ENCODE measurements at regions not wholly inside any gene's neighbourhood (a gene's known extent, or its start where the extent isn't known, plus 50 kb on each side); places are given as distances from the start of the nearest gene placed in this dataset.

DNA sequence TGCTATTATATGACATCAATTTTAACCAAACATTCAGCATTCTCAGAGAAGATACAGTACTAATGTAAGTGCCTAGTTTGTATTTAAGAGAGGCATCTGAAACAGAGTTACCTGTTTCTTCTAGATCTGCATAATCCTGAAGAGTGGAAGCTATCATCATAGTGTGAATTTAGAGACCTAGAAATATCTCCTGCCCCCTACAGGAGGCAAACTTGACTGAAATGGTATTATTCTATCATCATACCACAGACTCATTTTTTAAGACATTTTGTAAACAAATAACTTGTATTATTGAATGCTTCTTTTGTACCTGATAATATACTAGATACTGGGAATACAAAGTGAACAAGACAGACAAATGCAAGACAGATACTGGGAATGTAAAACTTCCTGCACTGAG lies 216.8 kb upstream of the RPS23 start:
- Histone ChIP-seq H3K4me3 (replicated peaks in 1 of 2; ENCODE audit: low read depth in 1 of 2, low read length in 2 of 2) (no peak overlapping the region), H3K4me2 (ENCODE audit: low read length) (no peak overlapping the region), H3K9me2 (ENCODE audit: insufficient read depth) (no peaks in the 10 kb centered on the region), H3K36me3 (ENCODE audit: control insufficient read depth in 1 of 2, insufficient read depth in 2 of 2, low read length in 2 of 2) (no peaks in the 10 kb centered on the region), H3K9ac (ENCODE audit: low read length) (no peak overlapping the region), H3K79me2 (ENCODE audit: insufficient read depth, low read length) (no peaks in the 10 kb centered on the region), H3K27me3 (ENCODE audit: insufficient read depth, low read length) (no peaks in the 10 kb centered on the region), H2AFZ (ENCODE audit: low read depth, low read length, poor library complexity, severe bottlenecking) (no peak overlapping the region), H4K20me1 (ENCODE audit: insufficient read depth) (no peaks in the 10 kb centered on the region), H3K27ac (ENCODE audit: low read depth, low read length) (no peak overlapping the region), H3K9me3 (ENCODE audit: control insufficient read depth in 1 of 2, insufficient read depth in 1 of 2, low read depth in 1 of 2, low read length in 2 of 2) (no peaks in the 10 kb centered on the region; a peak in 1 of 4 replicates), H3K4me1 (ENCODE audit: control insufficient read depth in 1 of 2, insufficient read depth in 2 of 2, low read length in 2 of 2) (no peaks in the 10 kb centered on the region)
- RAD21 ChIA-PET (ENCODE audit: low non-redundant PET in 1 of 2, low total read pairs in 2 of 2, uncharacterized antibody in 2 of 2, unreplicated experiment in 2 of 2), result interaction anchor here in 1 of 2 experiments (1.2 kb wide), 1 partner anchor 129 kb away, joined by 3 read pairs; no protein-coding TSS in a partner anchor
- BruUV-seq (replicated peaks), result no TSS peak
- DNase-seq (ENCODE audit: low read depth, low spot score), result no peak
- CTCF ChIA-PET, result interaction anchor here (0.8 to 1.3 kb wide), 4 partner anchors 17 to 130 kb away, joined by 3 to 4 read pairs (median 4); no protein-coding TSS in a partner anchor
- peak; percentile 52 for TF ChIP-seq RAD21 (IDR thresholded peaks at IDR 0.05; ENCODE audit: low read depth)
- TF ChIP-seq, protein P1, sequence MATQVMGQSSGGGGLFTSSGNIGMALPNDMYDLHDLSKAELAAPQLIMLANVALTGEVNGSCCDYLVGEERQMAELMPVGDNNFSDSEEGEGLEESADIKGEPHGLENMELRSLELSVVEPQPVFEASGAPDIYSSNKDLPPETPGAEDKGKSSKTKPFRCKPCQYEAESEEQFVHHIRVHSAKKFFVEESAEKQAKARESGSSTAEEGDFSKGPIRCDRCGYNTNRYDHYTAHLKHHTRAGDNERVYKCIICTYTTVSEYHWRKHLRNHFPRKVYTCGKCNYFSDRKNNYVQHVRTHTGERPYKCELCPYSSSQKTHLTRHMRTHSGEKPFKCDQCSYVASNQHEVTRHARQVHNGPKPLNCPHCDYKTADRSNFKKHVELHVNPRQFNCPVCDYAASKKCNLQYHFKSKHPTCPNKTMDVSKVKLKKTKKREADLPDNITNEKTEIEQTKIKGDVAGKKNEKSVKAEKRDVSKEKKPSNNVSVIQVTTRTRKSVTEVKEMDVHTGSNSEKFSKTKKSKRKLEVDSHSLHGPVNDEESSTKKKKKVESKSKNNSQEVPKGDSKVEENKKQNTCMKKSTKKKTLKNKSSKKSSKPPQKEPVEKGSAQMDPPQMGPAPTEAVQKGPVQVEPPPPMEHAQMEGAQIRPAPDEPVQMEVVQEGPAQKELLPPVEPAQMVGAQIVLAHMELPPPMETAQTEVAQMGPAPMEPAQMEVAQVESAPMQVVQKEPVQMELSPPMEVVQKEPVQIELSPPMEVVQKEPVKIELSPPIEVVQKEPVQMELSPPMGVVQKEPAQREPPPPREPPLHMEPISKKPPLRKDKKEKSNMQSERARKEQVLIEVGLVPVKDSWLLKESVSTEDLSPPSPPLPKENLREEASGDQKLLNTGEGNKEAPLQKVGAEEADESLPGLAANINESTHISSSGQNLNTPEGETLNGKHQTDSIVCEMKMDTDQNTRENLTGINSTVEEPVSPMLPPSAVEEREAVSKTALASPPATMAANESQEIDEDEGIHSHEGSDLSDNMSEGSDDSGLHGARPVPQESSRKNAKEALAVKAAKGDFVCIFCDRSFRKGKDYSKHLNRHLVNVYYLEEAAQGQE (IDR thresholded peaks at IDR 0.05; ENCODE audit: low read depth), result no peak
- TF ChIP-seq CEBPB (IDR thresholded peaks at IDR 0.05; ENCODE audit: low read depth), result no peak
- no peak for TF ChIP-seq SRF (IDR thresholded peaks at IDR 0.05; ENCODE audit: low read depth)
- no peak for TF ChIP-seq FOSL1 (IDR thresholded peaks at IDR 0.05; ENCODE audit: low read depth)
- TF ChIP-seq EZH2 (IDR thresholded peaks at IDR 0.05), result no peak
- no peak for TF ChIP-seq EZH2phosphoT487 (IDR thresholded peaks at IDR 0.05; ENCODE audit: borderline replicate concordance)
- TF ChIP-seq YY1 (IDR thresholded peaks at IDR 0.05; ENCODE audit: extremely low read depth, insufficient replicate concordance, low read depth, low read length), result no peak
- TF ChIP-seq, protein P2, sequence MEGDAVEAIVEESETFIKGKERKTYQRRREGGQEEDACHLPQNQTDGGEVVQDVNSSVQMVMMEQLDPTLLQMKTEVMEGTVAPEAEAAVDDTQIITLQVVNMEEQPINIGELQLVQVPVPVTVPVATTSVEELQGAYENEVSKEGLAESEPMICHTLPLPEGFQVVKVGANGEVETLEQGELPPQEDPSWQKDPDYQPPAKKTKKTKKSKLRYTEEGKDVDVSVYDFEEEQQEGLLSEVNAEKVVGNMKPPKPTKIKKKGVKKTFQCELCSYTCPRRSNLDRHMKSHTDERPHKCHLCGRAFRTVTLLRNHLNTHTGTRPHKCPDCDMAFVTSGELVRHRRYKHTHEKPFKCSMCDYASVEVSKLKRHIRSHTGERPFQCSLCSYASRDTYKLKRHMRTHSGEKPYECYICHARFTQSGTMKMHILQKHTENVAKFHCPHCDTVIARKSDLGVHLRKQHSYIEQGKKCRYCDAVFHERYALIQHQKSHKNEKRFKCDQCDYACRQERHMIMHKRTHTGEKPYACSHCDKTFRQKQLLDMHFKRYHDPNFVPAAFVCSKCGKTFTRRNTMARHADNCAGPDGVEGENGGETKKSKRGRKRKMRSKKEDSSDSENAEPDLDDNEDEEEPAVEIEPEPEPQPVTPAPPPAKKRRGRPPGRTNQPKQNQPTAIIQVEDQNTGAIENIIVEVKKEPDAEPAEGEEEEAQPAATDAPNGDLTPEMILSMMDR (IDR thresholded peaks at IDR 0.05 in 2 of 3, conservative IDR thresholded peaks at IDR 0.05 in 1 of 3; ENCODE audit: borderline replicate concordance in 1 of 3, insufficient read depth in 1 of 3, low read depth in 2 of 3, low read length in 2 of 3), result peak; percentile 23 to 47 (median 37); a peak in 4 of 6 replicates
- TF ChIP-seq CBX3 (IDR thresholded peaks at IDR 0.05; ENCODE audit: low read depth), result no peak
- TF ChIP-seq JUND (IDR thresholded peaks at IDR 0.05), result no peak
- no peak for TF ChIP-seq SP1 (IDR thresholded peaks at IDR 0.05; ENCODE audit: low read depth)
- TF ChIP-seq TCF7L2 (IDR thresholded peaks at IDR 0.05; ENCODE audit: borderline replicate concordance, extremely low read depth, insufficient read depth, insufficient read length), result no peak
- TF ChIP-seq ZFX (IDR thresholded peaks at IDR 0.05), result no peak
- no peak for TF ChIP-seq SIN3A (IDR thresholded peaks at IDR 0.05; ENCODE audit: low read depth)
- peak; percentile 53; the same call in 1 of the 2 replicates for ATAC-seq
- intact Hi-C loops (cut with micrococcal nuclease), result no loop called here
- POLR2A ChIA-PET, result no interaction called here
